ENCODE measurements at regions not wholly inside any gene's neighbourhood (a gene's known extent, or its start where the extent isn't known, plus 50 kb on each side); places are given as distances from the start of the nearest gene placed in this dataset.

DNA sequence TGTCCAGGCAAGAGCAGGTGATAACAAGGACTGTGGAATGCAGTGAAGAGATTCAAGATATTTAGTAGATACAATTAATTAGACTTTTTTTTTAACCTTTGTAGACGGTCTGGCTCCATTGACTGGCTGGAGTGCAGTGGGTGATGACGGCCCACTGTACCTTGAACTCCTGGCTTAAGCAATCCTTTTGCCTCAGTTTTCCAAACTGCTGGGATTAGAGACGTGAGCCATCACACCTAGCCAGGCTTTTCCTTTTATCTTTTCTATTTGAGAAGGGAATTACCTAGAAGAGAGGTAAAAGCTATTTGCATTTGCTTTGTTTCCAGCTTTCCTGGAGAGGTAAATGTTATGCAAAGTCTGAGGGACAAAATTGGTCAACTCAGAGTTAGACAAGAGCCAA is 213.0 kb upstream of the MAGI2 start:
- DNase-seq (ENCODE audit: low read depth): no peak
- TF ChIP-seq, protein P1, sequence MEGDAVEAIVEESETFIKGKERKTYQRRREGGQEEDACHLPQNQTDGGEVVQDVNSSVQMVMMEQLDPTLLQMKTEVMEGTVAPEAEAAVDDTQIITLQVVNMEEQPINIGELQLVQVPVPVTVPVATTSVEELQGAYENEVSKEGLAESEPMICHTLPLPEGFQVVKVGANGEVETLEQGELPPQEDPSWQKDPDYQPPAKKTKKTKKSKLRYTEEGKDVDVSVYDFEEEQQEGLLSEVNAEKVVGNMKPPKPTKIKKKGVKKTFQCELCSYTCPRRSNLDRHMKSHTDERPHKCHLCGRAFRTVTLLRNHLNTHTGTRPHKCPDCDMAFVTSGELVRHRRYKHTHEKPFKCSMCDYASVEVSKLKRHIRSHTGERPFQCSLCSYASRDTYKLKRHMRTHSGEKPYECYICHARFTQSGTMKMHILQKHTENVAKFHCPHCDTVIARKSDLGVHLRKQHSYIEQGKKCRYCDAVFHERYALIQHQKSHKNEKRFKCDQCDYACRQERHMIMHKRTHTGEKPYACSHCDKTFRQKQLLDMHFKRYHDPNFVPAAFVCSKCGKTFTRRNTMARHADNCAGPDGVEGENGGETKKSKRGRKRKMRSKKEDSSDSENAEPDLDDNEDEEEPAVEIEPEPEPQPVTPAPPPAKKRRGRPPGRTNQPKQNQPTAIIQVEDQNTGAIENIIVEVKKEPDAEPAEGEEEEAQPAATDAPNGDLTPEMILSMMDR (IDR thresholded peaks at IDR 0.05; ENCODE audit: insufficient read depth, low read depth, low read length): no peak
- no peak overlapping the region for H3K4me3 ChIP-seq (ENCODE audit: low read depth, low read length)

DNA sequence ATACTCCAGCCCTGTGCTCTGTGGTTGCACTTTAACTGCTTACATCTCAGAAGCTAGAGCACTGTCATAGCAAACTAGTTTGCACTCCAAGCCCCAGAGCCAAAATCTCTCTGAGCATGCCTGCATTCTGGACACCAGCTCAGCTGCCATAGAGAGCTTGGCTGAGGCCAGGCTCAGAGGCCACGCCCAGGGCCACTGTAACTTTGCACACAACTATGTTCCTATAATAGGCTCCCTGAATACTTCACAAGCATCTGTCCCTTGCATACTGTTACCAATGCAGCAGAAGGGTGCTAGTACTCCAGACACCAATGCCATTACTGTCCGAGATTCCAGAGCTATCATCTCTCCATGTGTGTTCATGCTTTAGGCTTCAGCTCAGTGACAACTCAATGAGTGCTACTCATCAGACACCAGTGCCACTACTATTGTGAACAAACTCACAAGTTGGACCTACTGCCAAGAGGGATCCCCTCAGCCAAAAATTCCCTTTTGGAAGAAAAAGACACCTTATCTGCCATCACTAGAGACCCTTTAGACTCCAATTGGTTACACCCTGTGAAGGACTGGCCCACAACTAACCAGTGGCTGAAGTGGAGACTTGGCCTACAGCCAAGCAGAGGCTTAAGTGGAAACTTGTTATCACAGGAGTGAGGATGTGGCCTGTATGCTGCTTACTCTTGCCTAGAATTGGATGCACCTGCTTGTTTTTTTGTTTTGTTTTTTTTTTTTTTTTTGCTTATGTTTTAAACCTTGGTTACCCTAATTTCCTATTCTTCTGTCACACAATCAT is 211.6 kb upstream of the MAGI2 start:
- no peak overlapping the region for H3K4me3 ChIP-seq (ENCODE audit: low read depth, low read length)
- DNase-seq (ENCODE audit: low read depth): no peak
- TF ChIP-seq, protein P1 (IDR thresholded peaks at IDR 0.05; ENCODE audit: insufficient read depth, low read depth, low read length): no peak

DNA sequence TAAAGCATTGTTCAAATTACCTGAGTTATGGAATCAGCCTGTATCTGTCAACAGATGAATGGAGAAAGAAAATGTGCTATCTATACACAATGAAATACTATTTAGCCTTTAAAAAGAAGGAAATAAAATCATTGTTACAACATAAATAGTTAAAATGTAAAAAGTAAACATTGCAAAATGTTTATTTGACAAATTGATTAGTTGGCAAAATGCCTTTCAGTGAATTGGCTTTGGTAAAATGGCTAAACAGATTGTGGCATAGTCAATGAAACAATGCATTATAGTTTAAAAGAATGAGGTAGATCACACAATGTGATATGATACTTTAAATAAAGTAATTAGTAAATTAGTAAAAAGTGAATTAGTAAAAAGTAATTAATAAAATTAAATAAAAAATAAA is 204.8 kb upstream of the MAGI2 start:
- no peak overlapping the region for H3K4me3 ChIP-seq (ENCODE audit: low read depth, low read length)
- TF ChIP-seq, protein P1 (IDR thresholded peaks at IDR 0.05; ENCODE audit: insufficient read depth, low read depth, low read length): no peak
- no peak for DNase-seq (ENCODE audit: low read depth)

- H3K4me3 ChIP-seq (ENCODE audit: low read depth, low read length): no peak overlapping the region
- DNase-seq (ENCODE audit: low read depth): no peak
- TF ChIP-seq, protein P1 (IDR thresholded peaks at IDR 0.05; ENCODE audit: insufficient read depth, low read depth, low read length): no peak
These were observed 199.7 kb upstream of the MAGI2 start for GRCh38 chr7:79653136-79653631.

- TF ChIP-seq, protein P1 (IDR thresholded peaks at IDR 0.05; ENCODE audit: insufficient read depth, low read depth, low read length): no peak
- H3K4me3 ChIP-seq (ENCODE audit: low read depth, low read length): no peak overlapping the region
- peak; percentile 29 for DNase-seq (ENCODE audit: low read depth)
These were observed 199.2 kb upstream of the MAGI2 start for GRCh38 chr7:79652619-79653018.

- TF ChIP-seq, protein P1 (IDR thresholded peaks at IDR 0.05; ENCODE audit: insufficient read depth, low read depth, low read length): no peak
- no peak for DNase-seq (ENCODE audit: low read depth)
- H3K4me3 ChIP-seq (ENCODE audit: low read depth, low read length): no peak overlapping the region
These were observed 194.2 kb upstream of the MAGI2 start for GRCh38 chr7:79647711-79648110.
